ENCODE measurements at regions not wholly inside any gene's neighbourhood (a gene's known extent, or its start where the extent isn't known, plus 50 kb on each side); places are given as distances from the start of the nearest gene placed in this dataset.

DNA sequence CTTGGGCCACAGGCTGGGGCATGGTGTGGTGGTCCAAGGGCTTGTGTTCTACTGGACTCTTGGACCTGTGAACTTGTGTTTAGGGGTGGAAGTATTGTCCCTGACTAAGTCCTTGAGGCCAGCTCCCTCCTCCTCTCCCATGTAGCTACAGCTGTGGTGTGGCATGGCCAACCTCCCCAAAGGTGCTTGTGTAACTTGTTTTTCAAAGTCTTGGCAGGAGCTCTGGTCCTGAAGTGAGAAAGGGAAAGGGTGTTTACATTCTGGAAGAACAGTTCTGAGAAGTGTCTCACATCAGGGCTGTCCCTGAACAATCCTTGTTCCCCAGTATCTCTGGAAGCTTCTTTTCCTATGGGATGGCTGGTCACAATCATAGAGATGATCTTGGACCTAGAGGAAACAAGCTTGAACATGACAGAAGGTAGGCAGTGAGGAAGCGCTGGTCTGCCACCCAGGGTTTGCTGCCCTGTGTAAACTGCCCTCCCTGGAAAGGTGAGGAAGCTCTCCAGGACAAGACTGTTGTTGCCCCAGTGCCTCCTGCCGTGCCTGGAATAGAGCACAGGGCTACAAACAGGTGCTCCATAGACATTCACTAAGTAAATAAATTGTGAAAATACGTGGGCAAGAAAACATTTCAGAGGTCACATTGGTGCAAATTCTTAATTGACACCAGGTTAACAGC is 64.6 kb upstream of the KLF9 start:
- DNase-seq (ENCODE audit: low spot score) = peak; percentile 7

DNA sequence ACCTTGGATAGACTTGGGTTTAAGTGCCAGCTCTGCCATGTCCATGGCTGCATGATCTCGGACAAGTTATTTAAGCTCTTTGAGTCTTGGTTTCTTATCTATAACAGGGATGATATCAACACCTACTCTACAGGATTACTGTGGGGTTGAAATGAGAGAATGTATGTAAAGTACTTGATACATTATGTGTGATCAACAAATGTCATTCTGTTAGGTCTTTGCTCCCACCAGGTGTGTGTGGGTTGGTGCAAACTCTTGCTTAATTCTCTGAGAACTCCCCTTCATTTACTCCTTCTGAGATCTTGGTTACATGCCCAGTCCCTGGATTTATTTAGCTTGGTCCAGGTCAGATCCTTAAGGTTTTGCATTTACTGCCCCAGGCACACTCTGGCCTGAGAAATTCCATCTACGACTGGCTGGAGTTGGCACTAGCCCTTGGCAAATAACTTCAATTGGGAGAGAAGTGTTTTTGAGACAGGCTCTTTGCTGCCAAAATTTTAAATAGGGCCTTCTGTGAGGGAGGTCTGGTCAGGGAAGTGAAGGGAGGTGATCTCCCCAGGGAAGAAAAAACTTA is 63.5 kb upstream of the KLF9 start:
- DNase-seq (ENCODE audit: low spot score) = no peak

DNA sequence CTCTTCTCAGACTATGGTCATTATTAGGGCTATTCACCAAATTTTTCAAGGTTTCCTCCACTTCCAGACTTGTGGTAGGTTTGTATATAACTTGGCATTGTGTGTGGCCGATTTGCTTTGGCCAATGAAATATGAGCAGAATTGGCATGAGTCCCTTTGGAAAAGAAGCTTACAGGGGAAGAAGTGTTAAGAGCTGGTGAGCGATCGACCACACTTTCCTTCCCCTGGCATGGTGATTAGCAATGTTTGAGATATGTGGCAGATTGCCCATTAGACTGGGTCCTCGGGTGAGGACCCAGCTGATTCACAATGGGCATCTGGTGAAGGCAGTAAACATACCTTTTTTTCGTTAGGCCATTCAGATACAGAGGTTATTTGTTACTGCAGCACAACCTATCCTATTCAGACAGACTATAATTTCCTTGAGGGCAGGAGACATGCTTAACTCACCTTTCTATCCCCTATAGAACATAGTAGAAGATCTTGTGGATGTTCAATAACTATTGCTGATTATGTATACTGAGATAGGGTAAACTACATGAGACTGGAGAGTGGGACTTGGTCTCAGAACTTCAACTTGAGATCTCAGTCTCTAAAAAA is 62.8 kb upstream of the KLF9 start:
- DNase-seq (ENCODE audit: low spot score) = no peak

DNA sequence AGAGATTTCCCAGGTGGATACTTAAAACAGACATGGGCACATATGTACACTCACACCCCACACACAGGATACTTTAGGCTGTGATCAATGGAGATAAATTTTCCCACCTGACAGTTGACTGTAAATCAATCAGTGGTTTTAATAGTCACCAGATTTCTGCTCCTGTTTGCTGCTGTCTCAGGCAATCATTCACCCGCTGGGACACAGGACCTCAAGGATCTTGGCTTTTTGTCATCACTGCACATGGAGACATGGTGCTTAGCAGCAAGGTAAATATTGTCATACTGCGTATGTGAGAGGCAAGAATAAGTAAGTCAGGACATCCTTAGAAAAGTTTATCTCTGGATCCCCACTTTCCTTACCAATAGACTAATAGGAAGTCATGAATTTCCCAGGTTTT is 60.8 kb upstream of the KLF9 start:
- DNase-seq (ENCODE audit: low spot score) = peak; percentile 24

DNA sequence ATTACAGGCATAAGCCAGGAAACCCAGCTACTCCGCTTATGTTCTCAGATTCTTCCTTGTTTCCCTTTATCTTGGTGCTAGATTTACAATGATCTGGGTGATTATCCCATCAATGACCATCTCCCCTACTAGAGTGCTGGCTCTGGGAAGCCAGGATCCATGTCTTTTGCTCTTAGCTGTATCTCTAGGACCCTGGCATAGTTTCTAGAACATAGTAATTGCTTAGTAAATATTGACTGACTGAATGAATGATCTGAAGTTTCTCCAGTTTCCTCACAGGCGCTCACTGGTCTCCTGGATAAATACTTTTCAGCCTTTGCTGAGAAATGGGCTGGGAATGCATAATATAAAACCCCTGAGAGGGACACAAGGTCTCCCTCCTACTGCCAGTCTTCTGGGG is 60.0 kb upstream of the KLF9 start:
- DNase-seq (ENCODE audit: low spot score) = no peak

GRCh38 chr9:70472268-70473249 is 58.1 kb upstream of the KLF9 start:
- DNase-seq (ENCODE audit: low spot score) = no peak

GRCh38 chr9:70470050-70471015 is 55.9 kb upstream of the KLF9 start:
- DNase-seq (ENCODE audit: low spot score) = peak; percentile 54

DNA sequence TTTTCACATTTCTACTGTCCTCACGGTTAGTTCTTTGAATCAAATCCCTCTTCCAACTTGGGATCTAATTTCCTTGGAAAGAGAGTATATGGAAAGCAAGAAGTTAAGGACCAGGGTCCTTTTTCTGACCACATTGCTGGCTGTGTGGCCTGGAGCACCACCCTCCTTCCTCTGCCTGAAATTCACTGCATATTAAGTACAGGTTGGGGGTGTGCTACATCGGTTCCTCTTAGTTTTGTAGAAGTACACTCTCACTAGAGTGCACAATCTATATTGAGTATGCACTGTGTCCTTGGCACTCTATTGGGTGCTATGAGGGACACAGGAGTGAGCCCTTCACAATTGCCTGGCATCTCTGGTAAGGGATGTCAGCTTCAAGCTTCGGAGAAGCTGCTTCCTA is 53.8 kb upstream of the KLF9 start:
- DNase-seq (ENCODE audit: low spot score) = no peak

DNA sequence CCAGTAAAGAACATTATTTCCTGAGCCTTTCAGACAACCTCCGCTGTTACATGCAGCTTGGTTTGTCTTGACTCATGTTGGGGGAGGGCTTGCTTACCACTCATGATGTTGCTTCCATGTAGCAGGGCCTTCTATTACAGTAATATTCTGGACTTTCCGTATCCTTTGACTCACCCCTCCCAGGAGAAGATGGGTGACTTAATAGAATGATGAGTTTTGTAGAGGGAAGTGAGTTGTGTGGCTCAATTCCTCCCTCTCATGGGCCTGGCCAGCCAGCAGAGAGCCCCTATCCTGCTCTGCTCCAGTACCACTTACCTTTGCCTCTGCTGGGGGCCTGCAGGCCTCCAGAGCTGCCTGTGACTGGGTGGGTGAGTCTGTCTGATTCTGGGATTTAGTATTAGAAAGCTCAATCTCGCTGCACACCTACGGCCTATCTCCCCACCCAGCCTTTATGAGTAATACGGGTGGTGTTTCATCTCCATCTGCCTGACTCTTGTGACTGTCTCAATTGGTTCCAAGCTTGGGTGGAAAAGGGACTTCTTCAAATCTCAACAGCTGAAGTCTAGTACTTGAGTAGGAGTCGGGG is 52.6 kb upstream of the KLF9 start:
- DNase-seq (ENCODE audit: low spot score) = no peak

DNA sequence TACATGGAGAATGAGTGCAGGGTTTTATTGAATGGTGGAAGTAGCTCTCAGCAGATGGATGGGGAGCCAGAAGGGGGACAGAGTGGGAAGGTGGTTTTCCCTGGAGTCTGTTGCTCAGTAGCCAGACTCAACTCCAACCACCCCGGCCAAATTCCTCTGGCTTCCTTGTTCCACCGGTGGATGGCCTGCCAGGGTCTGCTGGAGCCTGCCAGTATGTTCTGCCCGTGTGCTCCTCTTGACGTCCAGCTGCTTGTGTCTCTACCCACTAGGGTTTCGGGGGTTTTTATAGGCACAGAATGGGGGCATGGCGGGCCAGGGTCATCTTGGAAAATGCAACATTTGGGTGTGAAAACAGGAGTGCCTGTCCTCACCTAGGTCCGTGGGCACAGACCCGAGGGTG is 51.4 kb upstream of the KLF9 start:
- no peak for DNase-seq (ENCODE audit: low spot score)

DNA sequence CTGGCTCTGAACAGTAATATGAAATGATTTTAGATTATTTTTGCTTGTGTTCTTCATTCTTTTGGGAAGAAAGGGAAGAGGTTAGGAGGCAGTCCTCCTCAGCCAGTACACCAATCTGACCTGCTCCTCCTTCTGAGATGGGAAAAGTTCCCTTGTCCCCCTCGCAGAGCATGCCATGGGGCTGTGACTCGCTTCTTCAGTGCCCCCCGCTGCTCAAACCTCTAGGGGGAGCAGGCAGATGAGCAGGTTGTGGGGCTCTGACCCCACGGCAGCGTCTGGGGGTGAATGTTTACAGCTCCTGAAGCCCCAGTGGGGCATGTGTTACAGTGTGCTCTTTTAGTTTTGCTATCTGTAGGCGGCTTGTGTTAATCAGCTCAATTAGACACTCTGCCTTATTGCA is 50.9 kb upstream of the KLF9 start:
- DNase-seq (ENCODE audit: low spot score) = no peak
